ENCODE measurements at regions not wholly inside any gene's neighbourhood (a gene's known extent, or its start where the extent isn't known, plus 50 kb on each side); places are given as distances from the start of the nearest gene placed in this dataset.
"Not testable (repeated sequence)": the region's sequence is repeated elsewhere in the genome, so short reads cannot be mapped to it uniquely, and the experiment has no call there.

DNA sequence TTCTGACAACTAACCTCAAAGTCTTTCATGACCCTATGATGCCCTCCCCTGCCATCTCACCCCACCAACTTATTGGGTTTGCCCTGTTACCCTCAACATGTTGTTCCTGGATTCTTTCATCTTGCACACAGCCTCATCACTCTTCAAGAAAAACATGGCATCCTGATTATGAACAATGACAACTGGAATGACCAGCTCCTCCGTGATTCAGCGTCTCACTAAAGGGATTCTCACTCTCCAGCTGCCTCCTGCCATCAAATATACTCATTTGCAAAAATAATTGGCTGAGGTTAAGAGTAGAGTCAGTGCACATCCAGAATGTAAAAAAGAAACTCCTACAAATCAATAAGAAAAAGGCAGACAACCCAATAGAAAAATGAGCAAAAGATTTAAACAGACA lies 59.7 kb upstream of the MDGA1 start:
- WGBS, 5 donors = 67 to 90% (median 74%) methylated on average over 2 of the region's 2 CpGs
- DNase-seq = no peak
- H3K4me1 ChIP-seq = peaks cover 5 to 12% (median 9%) of the 10 kb centered on the region in 4 donors
- H3K27ac ChIP-seq = no peak overlapping the region
- intact Hi-C loops (cut with DNase I; ENCODE audit: low total_unique reads) = no loop called here
- H3K4me3 ChIP-seq = no peak overlapping the region
- H3K9me3 ChIP-seq = no peaks in the 10 kb centered on the region
- no peak for TF ChIP-seq POLR2A (IDR thresholded peaks at IDR 0.05)
- TF ChIP-seq, protein P1, sequence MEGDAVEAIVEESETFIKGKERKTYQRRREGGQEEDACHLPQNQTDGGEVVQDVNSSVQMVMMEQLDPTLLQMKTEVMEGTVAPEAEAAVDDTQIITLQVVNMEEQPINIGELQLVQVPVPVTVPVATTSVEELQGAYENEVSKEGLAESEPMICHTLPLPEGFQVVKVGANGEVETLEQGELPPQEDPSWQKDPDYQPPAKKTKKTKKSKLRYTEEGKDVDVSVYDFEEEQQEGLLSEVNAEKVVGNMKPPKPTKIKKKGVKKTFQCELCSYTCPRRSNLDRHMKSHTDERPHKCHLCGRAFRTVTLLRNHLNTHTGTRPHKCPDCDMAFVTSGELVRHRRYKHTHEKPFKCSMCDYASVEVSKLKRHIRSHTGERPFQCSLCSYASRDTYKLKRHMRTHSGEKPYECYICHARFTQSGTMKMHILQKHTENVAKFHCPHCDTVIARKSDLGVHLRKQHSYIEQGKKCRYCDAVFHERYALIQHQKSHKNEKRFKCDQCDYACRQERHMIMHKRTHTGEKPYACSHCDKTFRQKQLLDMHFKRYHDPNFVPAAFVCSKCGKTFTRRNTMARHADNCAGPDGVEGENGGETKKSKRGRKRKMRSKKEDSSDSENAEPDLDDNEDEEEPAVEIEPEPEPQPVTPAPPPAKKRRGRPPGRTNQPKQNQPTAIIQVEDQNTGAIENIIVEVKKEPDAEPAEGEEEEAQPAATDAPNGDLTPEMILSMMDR (IDR thresholded peaks at IDR 0.05) = no peak
- TF ChIP-seq POLR2AphosphoS5 (IDR thresholded peaks at IDR 0.05) = no peak
- TF ChIP-seq EP300 (IDR thresholded peaks at IDR 0.05) = no peak
- H3K36me3 ChIP-seq = no peaks in the 10 kb centered on the region
- H3K27me3 ChIP-seq = peaks cover 0 to 6% (median 0%) of the 10 kb centered on the region in 3 donors

DNA sequence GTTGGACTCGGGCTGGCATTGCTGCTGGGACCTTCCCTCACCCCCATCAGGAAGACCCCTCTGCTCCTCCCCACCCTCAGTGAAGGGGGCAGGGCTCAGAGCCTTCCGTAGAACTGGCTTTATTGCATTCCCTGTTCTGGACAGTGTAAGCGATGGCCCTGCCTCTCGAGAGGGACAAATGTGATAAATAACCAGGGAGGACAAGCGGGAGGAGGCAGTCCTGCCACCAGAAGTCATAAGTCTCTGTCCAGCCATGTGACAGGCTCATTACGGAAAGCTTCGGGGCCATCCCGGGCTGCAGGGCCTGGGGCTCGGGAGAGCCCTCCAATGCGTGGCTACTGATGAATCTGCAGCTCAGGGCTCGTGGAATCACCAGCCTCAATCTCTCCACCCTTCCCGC lies 58.5 kb upstream of the MDGA1 start:
- DNase-seq = no peak
- H3K4me3 ChIP-seq = no peak overlapping the region
- H3K36me3 ChIP-seq = no peaks in the 10 kb centered on the region
- H3K27ac ChIP-seq = no peak overlapping the region
- 68 to 80% (median 77%) methylated on average over 3 to 12 of the region's 12 CpGs for WGBS, 5 donors
- TF ChIP-seq POLR2A (IDR thresholded peaks at IDR 0.05) (no peak), POLR2AphosphoS5 (IDR thresholded peaks at IDR 0.05) (no peak), EP300 (IDR thresholded peaks at IDR 0.05) (no peak)
- TF ChIP-seq, protein P1 (IDR thresholded peaks at IDR 0.05) = no peak
- peaks cover 0 to 4% (median under 1%) of the 10 kb centered on the region in 4 donors for H3K4me1 ChIP-seq
- peaks cover 0 to 6% (median 0%) of the 10 kb centered on the region in 3 donors for H3K27me3 ChIP-seq
- H3K9me3 ChIP-seq = no peaks in the 10 kb centered on the region
- intact Hi-C loops (cut with DNase I; ENCODE audit: low total_unique reads) = no loop called here

DNA sequence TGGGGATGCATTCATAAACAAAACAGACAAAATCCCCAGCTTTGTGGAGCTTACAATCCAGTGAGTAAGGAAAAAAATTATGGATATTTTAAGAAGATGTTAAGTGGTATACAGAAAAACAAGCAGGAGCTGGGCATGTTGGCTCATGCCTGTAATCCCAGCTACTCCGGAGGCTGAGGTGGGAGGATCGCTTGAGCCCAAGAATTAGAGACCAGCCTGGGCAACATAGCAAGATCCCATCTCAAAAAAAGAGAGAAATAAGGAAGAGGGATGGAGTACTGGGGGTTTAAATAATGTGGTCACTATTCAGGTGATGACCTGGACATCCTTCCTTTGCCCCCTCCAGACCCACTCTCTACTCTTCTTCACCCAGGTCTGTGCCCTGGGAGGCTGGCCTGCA lies 55.0 kb upstream of the MDGA1 start:
- no peak overlapping the region for H3K27ac ChIP-seq
- H3K9me3 ChIP-seq = no peaks in the 10 kb centered on the region
- no peaks in the 10 kb centered on the region for H3K36me3 ChIP-seq
- TF ChIP-seq POLR2AphosphoS5 (IDR thresholded peaks at IDR 0.05) (no peak), EP300 (IDR thresholded peaks at IDR 0.05) (no peak), POLR2A (IDR thresholded peaks at IDR 0.05) (no peak)
- TF ChIP-seq, protein P1 (IDR thresholded peaks at IDR 0.05) = no peak
- peaks cover 0 to 6% (median 0%) of the 10 kb centered on the region in 3 donors for H3K27me3 ChIP-seq
- intact Hi-C loops (cut with DNase I; ENCODE audit: low total_unique reads) = no loop called here
- no peak overlapping the region for H3K4me3 ChIP-seq
- DNase-seq = no peak
- no peaks in the 10 kb centered on the region for H3K4me1 ChIP-seq
- WGBS, 5 donors = 94 to 98% (median 98%) methylated on average over 2 of the region's 2 CpGs

DNA sequence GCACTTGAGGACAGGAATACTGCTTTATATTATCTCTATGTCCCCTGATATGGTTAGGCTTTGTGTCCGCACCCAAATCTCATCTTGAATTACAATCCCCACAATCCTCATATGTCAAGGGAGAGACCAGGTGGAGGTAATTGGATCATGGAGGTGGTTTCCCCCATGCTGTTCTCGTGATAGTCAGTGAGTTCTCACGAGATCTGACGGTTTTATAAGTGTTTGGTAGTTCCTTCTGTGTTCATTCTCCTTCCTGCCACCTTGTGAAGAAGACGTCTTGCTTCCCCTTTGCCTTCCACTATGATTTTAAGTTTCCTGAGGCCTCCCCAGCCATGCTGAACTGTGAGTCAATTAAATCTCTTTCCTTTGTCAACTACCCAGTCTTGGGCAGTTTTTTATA lies 51.7 kb upstream of the MDGA1 start:
- intact Hi-C loops (cut with DNase I; ENCODE audit: low total_unique reads); H3K36me3 ChIP-seq; H3K27me3 ChIP-seq; DNase-seq; H3K4me1 ChIP-seq; H3K9me3 ChIP-seq; H3K27ac ChIP-seq; H3K4me3 ChIP-seq: not testable (repeated sequence)
- 51 to 62% (median 53%) methylated on average over 5 of the region's 5 CpGs for WGBS, 5 donors

DNA sequence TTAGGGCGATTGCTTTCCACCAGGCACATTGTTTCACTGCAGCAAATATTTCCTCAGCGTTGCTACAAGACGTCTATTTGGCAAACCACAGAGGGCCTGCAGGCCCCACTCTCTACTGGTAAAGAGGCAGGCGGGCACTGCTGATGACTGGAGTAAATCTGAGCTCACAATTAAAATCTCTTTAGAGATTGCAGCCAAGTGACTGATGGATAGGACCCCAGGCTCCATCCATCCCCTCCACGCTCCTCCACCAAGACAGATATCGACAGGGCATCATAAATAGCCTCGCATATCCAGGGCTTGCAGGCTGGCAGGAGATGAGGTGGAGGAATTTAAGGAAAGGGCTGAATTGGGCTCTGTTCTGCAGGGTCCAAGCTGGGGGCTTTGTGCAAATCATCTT lies 50.4 kb upstream of the MDGA1 start:
- WGBS, 5 donors = 84 to 88% (median 87%) methylated on average over 7 of the region's 7 CpGs
- intact Hi-C loops (cut with DNase I; ENCODE audit: low total_unique reads) = no loop called here
- Histone ChIP-seq H3K36me3 (no peaks in the 10 kb centered on the region), H3K4me3 (no peak overlapping the region), H3K9me3 (no peaks in the 10 kb centered on the region), H3K4me1 (peaks cover 3 to 6% (median 4%) of the 10 kb centered on the region in 4 donors), H3K27ac (no peak overlapping the region), H3K27me3 (peaks cover 0 to 2% (median 0%) of the 10 kb centered on the region in 3 donors)
- no peak for TF ChIP-seq POLR2A (IDR thresholded peaks at IDR 0.05)
- TF ChIP-seq EP300 (IDR thresholded peaks at IDR 0.05) = no peak
- TF ChIP-seq, protein P1 (IDR thresholded peaks at IDR 0.05) = no peak
- no peak for TF ChIP-seq POLR2AphosphoS5 (IDR thresholded peaks at IDR 0.05)
- no peak for DNase-seq
